ENCODE measurements at regions not wholly inside any gene's neighbourhood (a gene's known extent, or its start where the extent isn't known, plus 50 kb on each side); places are given as distances from the start of the nearest gene placed in this dataset.
A peak's percentile ranks its signal among the peaks of the same experiment; 100 is the strongest.

DNA sequence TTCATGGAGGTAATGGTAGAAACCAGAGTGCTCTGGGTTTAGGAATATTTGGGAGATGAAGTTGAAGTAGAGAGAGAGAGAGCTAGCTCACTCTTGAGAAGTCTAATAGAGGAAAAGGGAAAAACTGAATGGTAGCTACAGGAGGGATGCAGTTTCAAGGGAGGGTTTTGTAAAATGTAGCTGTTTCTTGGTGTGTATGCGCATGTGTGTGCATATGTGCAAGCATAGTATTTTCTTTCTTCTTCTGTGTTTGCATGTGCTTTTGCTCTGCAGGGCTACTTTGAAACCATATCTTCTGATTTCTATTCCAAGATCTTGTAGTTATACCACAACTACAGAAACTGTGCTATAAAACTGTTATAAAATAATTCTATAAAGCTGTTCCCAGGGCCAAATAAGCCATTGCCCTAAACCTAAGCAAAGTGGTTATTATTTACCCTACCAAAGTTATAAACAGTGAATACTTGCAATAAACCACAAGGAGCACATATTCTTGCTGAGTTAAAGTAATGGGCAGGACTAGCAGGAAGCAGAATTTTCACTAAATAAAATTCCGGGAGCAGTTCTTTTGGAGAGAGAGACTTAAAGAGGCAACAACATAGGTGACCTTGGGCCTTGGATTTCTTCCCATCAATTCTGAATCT is 145.3 kb upstream of the ZNF521 start:
- no peak overlapping the region for H4K8ac ChIP-seq (ENCODE audit: low read depth in 2 of 2, low read length in 2 of 2)
- no peak overlapping the region for H4K5ac ChIP-seq (ENCODE audit: low read depth, low read length)
- in situ Hi-C loops (cut with MboI; ENCODE audit: low sequenced_read_pairs) (no loop called here), intact Hi-C loops (cut with micrococcal nuclease) (no loop called here), dilution Hi-C loops (cut with HindIII; ENCODE audit: low sequenced_read_pairs, unreplicated experiment) (no loop called here)
- H3K56ac ChIP-seq (ENCODE audit: extremely low read depth, insufficient read depth, low read length) = no peak overlapping the region
- no peak overlapping the region for H3K23ac ChIP-seq (ENCODE audit: low read depth, low read length)
- no peak overlapping the region for H3K27ac ChIP-seq (ENCODE audit: insufficient read depth, low read length)
- H3K9me3 ChIP-seq (ENCODE audit: control insufficient read depth, insufficient read depth, low read length) = no peaks in the 10 kb centered on the region
- no peaks in the 10 kb centered on the region for H4K20me1 ChIP-seq (ENCODE audit: insufficient read depth, low read length)
- no peak overlapping the region for H3K9ac ChIP-seq (ENCODE audit: low read depth, low read length)
- H2BK15ac ChIP-seq (ENCODE audit: low read depth, low read length) = no peak overlapping the region
- H2BK120ac ChIP-seq (ENCODE audit: low read depth, low read length) = no peak overlapping the region
- no peak overlapping the region for H2BK20ac ChIP-seq (ENCODE audit: low read depth, low read length)
- ATAC-seq (ENCODE audit: low read depth) (peak; percentile 67), DNase-seq (no peak)
- ChIA-PET CTCF (no interaction called here), POLR2A (ENCODE audit: unreplicated experiment) (no interaction called here)
- no peak overlapping the region for H3K4me3 ChIP-seq (ENCODE audit: insufficient read depth, low read depth, low read length)
- H3K36me3 ChIP-seq (ENCODE audit: control insufficient read depth, insufficient read depth, low read length) = no peaks in the 10 kb centered on the region
- H2AFZ ChIP-seq (replicated peaks; ENCODE audit: low read length, poor library complexity) = no peak overlapping the region
- WGBS, 2 experiments (ENCODE audit: extremely low coverage in 2 of 2, insufficient read length in 1 of 2) = no CpG with 5 or more reads among the region's 2 CpGs
- no peak overlapping the region for H3K4me2 ChIP-seq (ENCODE audit: low read depth, low read length)
- H3K14ac ChIP-seq (replicated peaks; ENCODE audit: low read depth, low read length) = no peak overlapping the region
- H3K79me1 ChIP-seq (ENCODE audit: low read depth in 1 of 2, low read length in 2 of 2) = no peaks in the 10 kb centered on the region
- no peak overlapping the region; the same call in 1 of the 2 replicates for H3K18ac ChIP-seq (ENCODE audit: low read depth, low read length)
- no peak overlapping the region for H2AK9ac ChIP-seq (replicated peaks; ENCODE audit: low read depth, low read length, poor library complexity)
- BruUV-seq (replicated peaks) = no TSS peak
- no peak for TF ChIP-seq BHLHE40 (IDR thresholded peaks at IDR 0.05; ENCODE audit: low read depth, low read length)
- no peak for TF ChIP-seq RCOR1 (IDR thresholded peaks at IDR 0.05; ENCODE audit: insufficient replicate concordance, low read length)
- TF ChIP-seq CHD1 (IDR thresholded peaks at IDR 0.05; ENCODE audit: low read depth, low read length) = no peak
- TF ChIP-seq CEBPB (IDR thresholded peaks at IDR 0.05; ENCODE audit: low read depth, low read length) = no peak
- TF ChIP-seq NFE2L2 (IDR thresholded peaks at IDR 0.05; ENCODE audit: low read depth, low read length) = no peak
- TF ChIP-seq, protein P1, sequence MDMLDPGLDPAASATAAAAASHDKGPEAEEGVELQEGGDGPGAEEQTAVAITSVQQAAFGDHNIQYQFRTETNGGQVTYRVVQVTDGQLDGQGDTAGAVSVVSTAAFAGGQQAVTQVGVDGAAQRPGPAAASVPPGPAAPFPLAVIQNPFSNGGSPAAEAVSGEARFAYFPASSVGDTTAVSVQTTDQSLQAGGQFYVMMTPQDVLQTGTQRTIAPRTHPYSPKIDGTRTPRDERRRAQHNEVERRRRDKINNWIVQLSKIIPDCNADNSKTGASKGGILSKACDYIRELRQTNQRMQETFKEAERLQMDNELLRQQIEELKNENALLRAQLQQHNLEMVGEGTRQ (IDR thresholded peaks at IDR 0.05; ENCODE audit: low read depth, low read length) = no peak
- TF ChIP-seq, protein P2, sequence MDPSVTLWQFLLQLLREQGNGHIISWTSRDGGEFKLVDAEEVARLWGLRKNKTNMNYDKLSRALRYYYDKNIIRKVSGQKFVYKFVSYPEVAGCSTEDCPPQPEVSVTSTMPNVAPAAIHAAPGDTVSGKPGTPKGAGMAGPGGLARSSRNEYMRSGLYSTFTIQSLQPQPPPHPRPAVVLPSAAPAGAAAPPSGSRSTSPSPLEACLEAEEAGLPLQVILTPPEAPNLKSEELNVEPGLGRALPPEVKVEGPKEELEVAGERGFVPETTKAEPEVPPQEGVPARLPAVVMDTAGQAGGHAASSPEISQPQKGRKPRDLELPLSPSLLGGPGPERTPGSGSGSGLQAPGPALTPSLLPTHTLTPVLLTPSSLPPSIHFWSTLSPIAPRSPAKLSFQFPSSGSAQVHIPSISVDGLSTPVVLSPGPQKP (IDR thresholded peaks at IDR 0.05; ENCODE audit: borderline replicate concordance, low read depth, low read length) = no peak
- no peaks in the 10 kb centered on the region for H3K9me1 ChIP-seq (ENCODE audit: insufficient read depth, low read length)
- H3K27me3 ChIP-seq (ENCODE audit: control insufficient read depth, insufficient read depth, low read length) = no peaks in the 10 kb centered on the region
- no peaks in the 10 kb centered on the region for H3K4me1 ChIP-seq (ENCODE audit: control insufficient read depth, insufficient read depth, low read length)
- no peak overlapping the region for H4K91ac ChIP-seq (ENCODE audit: insufficient read depth, low read depth, low read length)
- H2AK5ac ChIP-seq (ENCODE audit: low read depth, low read length) = no peak overlapping the region
- H2BK5ac ChIP-seq (ENCODE audit: low read depth, low read length, poor library complexity, severe bottlenecking) = no peak overlapping the region
- H3K4ac ChIP-seq (ENCODE audit: low read depth, low read length) = no peak overlapping the region

Data from IMR-90 (cell line).